Testis (tissue), 2 donors: ENCODE measurements at regions not wholly inside any gene's neighbourhood (a gene's known extent, or its start where the extent isn't known, plus 50 kb on each side); places are given as distances from the start of the nearest gene placed in this dataset.

Source experiments
- CTCF ChIP-seq, 3 experiments: fragments of 450-650 bp in 2 of 3; fragments of 200-600 bp in 1 of 3; sonication (generic) in 1 of 3; IDR thresholded peaks; one replicate each; pipeline ENCODE4 v1.5.1; 2016 to 2019; ENCODE audit warnings: antibody characterized with exemption in 3 of 3, mild to moderate bottlenecking in 2 of 3, moderate library complexity in 1 of 3
- POLR2A ChIP-seq: fragments of 450-650 bp; IDR thresholded peaks from one replicate; pipeline ENCODE4 v1.6.1; 2017; ENCODE audit warnings: antibody characterized with exemption, mild to moderate bottlenecking, moderate library complexity

DNA sequence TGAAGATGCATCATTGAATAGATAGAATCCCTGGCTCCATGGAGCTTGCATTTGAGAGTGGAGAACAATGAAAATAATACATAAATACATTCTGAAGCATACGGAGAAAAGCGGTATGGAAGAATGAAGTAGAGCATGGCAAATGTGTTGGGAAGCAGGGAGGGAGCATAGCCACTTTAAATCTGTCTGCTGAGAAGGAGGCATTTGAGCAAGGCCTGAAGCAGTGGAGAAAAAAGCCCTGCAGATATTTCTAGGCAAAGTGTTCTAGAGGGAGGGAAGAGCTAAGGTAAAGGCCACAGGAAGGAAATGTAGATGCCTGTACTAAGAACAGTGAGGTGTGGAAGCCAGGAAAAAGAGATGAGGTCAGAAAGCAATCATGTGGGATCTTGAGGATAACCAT lies 484.8 kb downstream of the CNTN3 start:
- TF ChIP-seq CTCF (IDR thresholded peaks at IDR 0.05): no peak
- TF ChIP-seq POLR2A: no peak
